Tongue (tissue), 1 donor: ENCODE measurements at regions not wholly inside any gene's neighbourhood (a gene's known extent, or its start where the extent isn't known, plus 50 kb on each side); places are given as distances from the start of the nearest gene placed in this dataset.

Experiments
- DNase-seq: peaks from one replicate; pipeline ENCODE4 v3.0.0-alpha.2; 2015

- no peak for DNase-seq
Measured at GRCh38 chr9:13596383-13596970, 317.0 kb upstream of the MPDZ start.

- DNase-seq, result no peak
Measured at GRCh38 chr9:13590996-13591395, 311.5 kb upstream of the MPDZ start.

- DNase-seq, result no peak
Measured at GRCh38 chr9:13589034-13589737, 309.7 kb upstream of the MPDZ start.

GRCh38 chr9:13588151-13589033, 308.9 kb upstream of the MPDZ start:
- peak; percentile 52 for DNase-seq

DNA sequence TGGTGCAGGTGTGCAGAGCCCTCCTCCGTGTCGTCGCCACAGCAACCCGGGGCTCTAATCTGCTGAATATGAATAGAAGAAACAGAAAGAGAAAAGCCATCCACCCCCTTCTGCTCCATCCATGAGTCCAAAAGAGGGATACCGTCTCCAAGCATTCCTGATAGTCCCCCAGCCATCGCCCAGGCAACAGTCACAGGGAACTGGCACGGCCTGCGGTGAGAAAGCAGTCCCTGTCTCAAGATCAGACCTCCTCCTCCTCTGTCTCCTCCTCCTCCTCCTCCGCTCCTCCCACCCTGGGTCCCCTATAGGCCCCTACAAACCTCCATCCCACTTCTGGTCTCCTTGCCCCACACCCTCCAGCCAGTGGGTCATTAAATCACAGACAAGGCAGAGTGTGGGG, 308.1 kb upstream of the MPDZ start:
- DNase-seq, result no peak

DNA sequence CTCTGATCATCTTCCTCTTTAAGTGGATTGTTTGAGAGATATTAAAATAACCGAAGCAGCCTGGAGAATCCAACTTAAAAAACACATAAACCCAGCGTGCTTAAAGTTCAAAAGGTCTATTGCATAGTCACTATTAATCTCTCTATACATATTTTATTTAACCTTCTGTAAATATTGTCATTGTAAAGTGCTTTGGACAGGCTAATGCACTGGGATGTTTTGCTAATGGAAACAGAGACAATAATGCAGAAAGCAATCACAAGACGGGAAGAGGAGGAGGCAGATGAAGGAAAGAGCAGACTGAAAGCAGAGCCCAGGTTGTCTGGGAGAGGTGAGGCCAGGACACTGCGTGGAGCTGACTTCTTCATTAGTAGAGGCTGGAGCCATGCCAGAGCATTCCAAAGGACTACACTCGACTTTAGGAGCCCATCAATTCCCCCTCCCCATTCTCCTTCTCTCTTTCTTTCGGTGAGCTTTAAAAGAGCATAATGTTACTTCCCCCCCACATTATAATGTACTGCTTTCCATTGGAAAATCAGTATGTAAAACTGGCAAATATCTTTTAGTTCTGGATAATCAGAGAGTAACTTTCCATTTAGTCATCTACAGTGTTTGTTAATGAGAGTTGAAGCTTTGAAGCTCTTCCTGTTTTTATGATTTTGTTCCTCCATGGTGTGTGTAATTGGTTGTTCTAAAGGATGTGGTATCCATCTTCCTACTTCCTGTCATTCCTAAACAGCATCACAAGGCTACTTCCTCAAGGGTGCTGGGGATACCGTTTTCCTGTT, 307.3 kb upstream of the MPDZ start:
- DNase-seq, result peak; percentile 31

- DNase-seq, result no peak
Measured at GRCh38 chr9:13580760-13581159, 301.3 kb upstream of the MPDZ start.

DNA sequence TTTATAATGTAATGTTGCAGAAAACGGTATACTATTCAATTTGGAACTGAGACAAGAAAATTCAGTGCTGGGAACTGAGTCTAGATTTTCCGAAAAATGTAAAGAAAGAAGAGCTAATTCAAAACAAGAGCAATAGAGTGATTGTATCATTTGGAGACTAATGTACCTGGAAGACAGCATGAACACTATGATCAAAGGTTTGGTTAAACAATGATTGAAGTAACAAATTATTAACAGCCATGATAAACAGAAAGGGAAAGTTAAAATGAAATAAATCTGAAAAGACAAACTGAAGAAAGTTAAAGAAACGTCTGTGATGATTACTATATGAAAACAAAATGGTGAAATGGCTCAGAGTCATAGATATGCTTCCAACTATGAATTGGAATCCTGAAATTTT, 300.6 kb upstream of the MPDZ start:
- no peak for DNase-seq

- no peak for DNase-seq
Measured at GRCh38 chr9:13576101-13576500, 296.6 kb upstream of the MPDZ start.

DNA sequence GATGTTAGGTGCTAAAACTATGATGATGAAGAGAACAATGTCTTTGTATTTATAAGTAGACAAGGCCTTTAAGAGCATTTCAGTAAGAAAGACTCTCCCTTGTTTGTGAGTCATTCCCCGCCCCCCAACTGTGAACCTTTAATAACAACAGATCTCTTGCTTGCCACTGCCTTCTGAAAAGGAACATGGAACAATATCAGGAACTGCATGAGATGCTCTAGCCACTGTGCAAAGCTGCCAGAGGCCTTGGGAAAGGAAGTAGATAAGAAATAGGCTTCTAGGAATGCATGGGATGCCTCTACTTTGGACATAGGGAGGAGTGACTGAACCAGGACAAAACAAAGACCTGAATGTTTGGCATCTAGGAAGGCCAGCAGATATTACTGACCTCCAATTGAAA, 296.1 kb upstream of the MPDZ start:
- no peak for DNase-seq

- peak; percentile 51 for DNase-seq
Measured at GRCh38 chr9:13570068-13570974, 290.8 kb upstream of the MPDZ start.

DNA sequence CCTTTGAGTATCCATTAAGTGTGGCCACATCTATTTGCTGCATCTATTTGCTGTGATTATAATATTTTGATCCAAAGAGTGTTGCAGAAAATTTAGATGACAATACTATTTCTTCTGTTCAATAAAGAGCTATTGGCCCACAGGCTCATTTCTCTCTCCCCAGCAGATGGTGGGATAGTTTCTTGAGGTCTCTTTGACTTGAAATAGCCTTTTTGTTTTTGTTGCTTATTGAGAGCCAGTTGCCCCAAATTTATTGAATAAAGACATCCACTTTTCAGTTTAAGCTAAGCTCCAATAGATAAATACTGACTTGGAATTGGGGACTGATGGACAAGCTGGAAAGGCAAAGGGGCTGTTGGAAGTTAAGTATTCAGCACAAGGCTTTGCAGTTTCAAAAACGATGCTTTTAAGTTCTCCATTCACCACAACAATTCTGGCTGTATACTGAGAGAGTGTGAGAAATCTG, 290.1 kb upstream of the MPDZ start:
- DNase-seq, result no peak

DNA sequence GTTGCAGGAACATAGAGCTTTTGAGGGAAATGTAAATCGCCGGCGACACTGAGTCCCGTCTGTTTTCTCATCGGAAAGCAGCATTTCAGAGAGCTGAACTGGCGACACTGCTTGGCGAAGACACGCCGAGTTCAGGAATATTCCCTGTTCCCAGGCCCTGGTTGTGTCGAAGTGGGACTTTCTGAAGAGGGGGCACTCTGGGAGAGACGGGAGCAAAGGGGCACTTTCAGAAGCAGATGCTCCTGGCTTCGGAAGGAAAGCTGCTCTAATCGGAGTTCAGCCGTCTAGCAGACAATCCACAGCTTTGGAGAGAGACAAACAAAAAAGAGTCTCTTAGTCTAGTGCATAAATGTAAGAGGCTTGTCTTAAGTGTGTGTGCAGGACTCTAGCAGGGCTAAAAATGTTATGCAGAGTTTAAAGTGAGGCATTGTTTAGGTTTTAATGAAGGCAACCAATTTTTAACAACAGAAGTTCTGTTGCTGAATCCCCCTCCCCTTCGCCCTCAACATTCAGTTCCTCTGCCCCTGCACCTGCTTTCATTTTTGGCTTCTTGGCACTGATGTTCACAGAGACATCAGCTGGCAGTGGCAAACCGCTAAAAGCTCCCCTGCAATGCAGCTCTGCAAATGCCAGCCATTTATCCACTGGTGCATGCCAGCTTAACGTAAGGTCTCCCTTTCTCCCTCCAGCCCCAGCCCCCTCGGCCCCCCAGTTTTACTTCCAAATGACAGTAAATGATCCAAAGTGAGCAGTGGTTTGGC, 289.5 kb upstream of the MPDZ start:
- DNase-seq, result peak; percentile 87

- peak; percentile 62 for DNase-seq
Measured at GRCh38 chr9:13568405-13568804, 288.9 kb upstream of the MPDZ start.

GRCh38 chr9:13567833-13568232, 288.3 kb upstream of the MPDZ start:
- peak; percentile 10 for DNase-seq

GRCh38 chr9:13557746-13558145, 278.3 kb upstream of the MPDZ start:
- peak; percentile 17 for DNase-seq

GRCh38 chr9:13556656-13557055, 277.2 kb upstream of the MPDZ start:
- DNase-seq, result peak; percentile 43

- no peak for DNase-seq
Measured at GRCh38 chr9:13555989-13556500, 276.6 kb upstream of the MPDZ start.

- no peak for DNase-seq
Measured at GRCh38 chr9:13555516-13555915, 276.0 kb upstream of the MPDZ start.

DNA sequence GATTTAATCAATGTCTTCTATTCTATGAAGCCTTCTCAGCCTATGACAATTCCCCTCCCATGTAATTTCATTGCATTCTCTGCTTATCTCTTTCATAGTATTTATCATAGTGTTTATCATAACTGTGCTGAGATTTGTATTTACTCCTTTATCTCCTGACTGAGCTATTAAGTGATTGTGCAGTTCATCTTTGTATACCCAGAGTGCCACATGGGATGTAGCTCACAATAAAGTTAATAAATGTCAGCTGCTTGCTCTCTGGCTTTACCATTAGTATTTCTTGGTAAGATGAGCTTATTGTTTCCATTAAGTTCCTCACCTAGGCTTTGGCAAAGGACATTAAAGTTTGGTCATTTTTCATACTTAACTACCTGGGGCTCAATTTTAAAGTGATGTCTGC, 275.1 kb upstream of the MPDZ start:
- no peak for DNase-seq
